CD4-positive, CD25-positive, alpha-beta regulatory T cell (primary cell): ENCODE measurements at regions not wholly inside any gene's neighbourhood (a gene's known extent, or its start where the extent isn't known, plus 50 kb on each side); places are given as distances from the start of the nearest gene placed in this dataset.

Source experiments
- ATAC-seq, 2 donors: fragments of 150-1000 bp; cut with Tn5 transposase; one replicate each; pipeline ENCODE4 v1.10.0; 2021; ENCODE audit warnings: low read depth in 2 of 2, moderate number of reproducible peaks in 2 of 2, moderate library complexity in 1 of 2
- DNase-seq, 3 donors: peaks; one replicate each; pipeline versions ENCODE4 v3.0.0 to v3.0.0-alpha.2; 2012 to 2022; ENCODE audit warnings: mixed read lengths in 1 of 3
- H3K27ac ChIP-seq: one replicate; pipeline ENCODE4 v1.7.0; 2013; ENCODE audit warnings: mild to moderate bottlenecking, low read length; ENCODE audit not compliant: insufficient read depth, poor library complexity, severe bottlenecking
- H3K27me3 ChIP-seq: one replicate; pipeline ENCODE4 v1.7.0; 2013; ENCODE audit warnings: low read length; ENCODE audit not compliant: control insufficient read depth, insufficient read depth
- H3K36me3 ChIP-seq: one replicate; pipeline ENCODE4 v1.7.0; 2013; ENCODE audit warnings: mild to moderate bottlenecking, low read length, moderate library complexity; ENCODE audit not compliant: control insufficient read depth, insufficient read depth
- H3K4me1 ChIP-seq: 2 replicates; pipeline ENCODE4 v1.7.0; 2013; ENCODE audit warnings: mild to moderate bottlenecking, low read length; ENCODE audit not compliant: insufficient read depth, control insufficient read depth, poor library complexity, severe bottlenecking
- H3K4me3 ChIP-seq: one replicate; pipeline ENCODE4 v1.7.0; 2013; ENCODE audit warnings: low read depth, mild to moderate bottlenecking, low read length, moderate library complexity
- H3K9me3 ChIP-seq, 2 experiments: 1 replicate in 1 of 2; 2 replicates in 1 of 2; pipeline ENCODE4 v1.7.0; 2013; ENCODE audit warnings: low read length in 2 of 2, mild to moderate bottlenecking in 1 of 2, moderate library complexity in 1 of 2; ENCODE audit not compliant: control insufficient read depth in 2 of 2
- H3K27ac Mint-ChIP-seq, 3 donors: one replicate each; pipeline ENCODE4 v1.8.0; 2020 to 2022; ENCODE audit warnings: mild to moderate bottlenecking in 3 of 3, mixed read lengths in 3 of 3, moderate library complexity in 2 of 3
- H3K27me3 Mint-ChIP-seq: one replicate; pipeline ENCODE4 v1.8.0; 2022; ENCODE audit warnings: mild to moderate bottlenecking, mixed read lengths
- H3K36me3 Mint-ChIP-seq: one replicate; pipeline ENCODE4 v1.8.0; 2020; ENCODE audit warnings: mixed read lengths
- H3K4me1 Mint-ChIP-seq, 4 donors: one replicate each; pipeline ENCODE4 v1.8.0; 2020 to 2022; ENCODE audit warnings: mixed read lengths in 4 of 4, mild to moderate bottlenecking in 1 of 4
- H3K4me3 Mint-ChIP-seq, 4 donors: one replicate each; pipeline ENCODE4 v1.8.0; 2020 to 2022; ENCODE audit warnings: mild to moderate bottlenecking in 4 of 4, mixed read lengths in 4 of 4, moderate library complexity in 3 of 4
- H3K9me3 Mint-ChIP-seq, 7 donors: one replicate each; pipeline ENCODE4 v1.8.0; 2020 to 2022; ENCODE audit warnings: mixed read lengths in 7 of 7, mild to moderate bottlenecking in 3 of 7, moderate library complexity in 2 of 7

DNA sequence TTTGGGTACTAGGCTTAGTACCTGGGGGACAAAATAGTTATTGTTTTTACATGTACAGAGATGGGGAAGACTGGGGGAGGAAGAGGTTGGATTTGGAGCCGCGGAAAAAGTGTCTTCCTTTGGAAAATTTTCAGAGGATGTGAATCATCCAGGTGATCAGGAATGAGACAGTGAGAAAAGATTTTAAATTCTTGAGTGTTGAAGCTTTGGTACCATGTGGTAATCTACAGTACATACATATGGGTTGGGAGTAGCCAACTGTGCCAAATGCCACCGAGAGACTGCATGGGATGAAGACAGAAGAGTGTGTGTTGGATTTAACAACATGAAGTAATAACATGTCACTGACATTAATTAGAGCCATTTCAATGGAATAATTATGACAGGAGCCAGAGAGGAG lies 1238.2 kb downstream of the ROBO1 start:
- Histone ChIP-seq H3K27ac (no peak overlapping the region), H3K9me3 (peaks cover 2 to 5% of the 10 kb centered on the region in 2 experiments), H3K36me3 (no peaks in the 10 kb centered on the region), H3K4me3 (no peak overlapping the region), H3K27me3 (no peaks in the 10 kb centered on the region), H3K4me1 (no peaks in the 10 kb centered on the region)
- no peak overlapping the region for H3K4me3 Mint-ChIP-seq
- no peaks in the 10 kb centered on the region for H3K4me1 Mint-ChIP-seq
- H3K36me3 Mint-ChIP-seq, result no peaks in the 10 kb centered on the region
- ATAC-seq (no peak), DNase-seq (no peak)
- no peaks in the 10 kb centered on the region for H3K27me3 Mint-ChIP-seq
- no peak overlapping the region for H3K27ac Mint-ChIP-seq
- H3K9me3 Mint-ChIP-seq, result peaks cover under 1 to 39% (median 11%) of the 10 kb centered on the region in 7 donors

- no peaks in the 10 kb centered on the region for H3K4me1 ChIP-seq
- Mint-ChIP-seq H3K36me3 (no peaks in the 10 kb centered on the region), H3K4me1 (no peaks in the 10 kb centered on the region), H3K27me3 (no peaks in the 10 kb centered on the region), H3K9me3 (peaks cover 8 to 29% (median 19%) of the 10 kb centered on the region in 7 donors), H3K27ac (no peak overlapping the region), H3K4me3 (no peak overlapping the region)
- no peak overlapping the region for H3K27ac ChIP-seq
- H3K27me3 ChIP-seq, result no peaks in the 10 kb centered on the region
- no peak for ATAC-seq
- peaks cover 0 to 4% of the 10 kb centered on the region in 2 experiments for H3K9me3 ChIP-seq
- no peaks in the 10 kb centered on the region for H3K36me3 ChIP-seq
- DNase-seq, result no peak
- no peak overlapping the region for H3K4me3 ChIP-seq
These were observed 1227.3 kb downstream of the ROBO1 start for GRCh38 chr3:78540485-78540884.

DNA sequence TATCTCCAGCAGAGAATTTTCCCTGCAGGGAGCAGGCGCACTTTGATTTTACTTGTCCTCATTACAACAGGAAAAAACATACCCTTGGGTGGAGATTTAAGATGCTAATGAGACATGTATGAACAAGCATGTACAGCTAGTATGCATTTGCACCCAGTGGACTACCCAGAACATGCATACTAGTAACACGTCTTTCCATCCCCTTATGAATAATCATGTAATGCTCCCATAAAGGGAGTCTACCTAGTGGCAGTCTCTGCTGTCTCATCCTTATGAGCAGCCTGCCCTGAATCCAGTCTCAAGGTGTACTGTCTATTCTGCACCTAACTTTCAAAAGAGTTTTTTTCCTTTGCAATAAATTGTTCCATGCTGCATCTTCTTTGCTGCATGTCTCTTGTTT lies 1222.0 kb downstream of the ROBO1 start:
- Histone ChIP-seq H3K36me3 (no peaks in the 10 kb centered on the region), H3K4me1 (no peaks in the 10 kb centered on the region), H3K4me3 (no peak overlapping the region), H3K27me3 (no peaks in the 10 kb centered on the region), H3K27ac (no peak overlapping the region), H3K9me3 (peaks cover 0 to 4% of the 10 kb centered on the region in 2 experiments)
- no peaks in the 10 kb centered on the region for H3K36me3 Mint-ChIP-seq
- H3K27me3 Mint-ChIP-seq, result no peaks in the 10 kb centered on the region
- peaks cover 1 to 39% (median 18%) of the 10 kb centered on the region in 7 donors for H3K9me3 Mint-ChIP-seq
- no peak for ATAC-seq
- H3K4me1 Mint-ChIP-seq, result no peaks in the 10 kb centered on the region
- no peak overlapping the region for H3K27ac Mint-ChIP-seq
- no peak overlapping the region for H3K4me3 Mint-ChIP-seq
- no peak for DNase-seq
